Retinal pigment epithelial cell (primary cell): ENCODE measurements at regions not wholly inside any gene's neighbourhood (a gene's known extent, or its start where the extent isn't known, plus 50 kb on each side); places are given as distances from the start of the nearest gene placed in this dataset.

Source experiments
- DNase-seq: peaks from one replicate; pipeline ENCODE4 v3.0.0-alpha.2; 2010; ENCODE audit warnings: low read depth
- H3K4me3 ChIP-seq: 2 replicates; pipeline ENCODE4 v1.5.1; 2011; ENCODE audit warnings: mild to moderate bottlenecking, low read length, control low read depth, moderate library complexity
- TF ChIP-seq, protein P1 (sequence below): conservative IDR thresholded peaks from 2 replicates; pipeline ENCODE4 v1.5.1; 2011; ENCODE audit warnings: low read depth, low read length, control low read depth, inconsistent platforms

DNA sequence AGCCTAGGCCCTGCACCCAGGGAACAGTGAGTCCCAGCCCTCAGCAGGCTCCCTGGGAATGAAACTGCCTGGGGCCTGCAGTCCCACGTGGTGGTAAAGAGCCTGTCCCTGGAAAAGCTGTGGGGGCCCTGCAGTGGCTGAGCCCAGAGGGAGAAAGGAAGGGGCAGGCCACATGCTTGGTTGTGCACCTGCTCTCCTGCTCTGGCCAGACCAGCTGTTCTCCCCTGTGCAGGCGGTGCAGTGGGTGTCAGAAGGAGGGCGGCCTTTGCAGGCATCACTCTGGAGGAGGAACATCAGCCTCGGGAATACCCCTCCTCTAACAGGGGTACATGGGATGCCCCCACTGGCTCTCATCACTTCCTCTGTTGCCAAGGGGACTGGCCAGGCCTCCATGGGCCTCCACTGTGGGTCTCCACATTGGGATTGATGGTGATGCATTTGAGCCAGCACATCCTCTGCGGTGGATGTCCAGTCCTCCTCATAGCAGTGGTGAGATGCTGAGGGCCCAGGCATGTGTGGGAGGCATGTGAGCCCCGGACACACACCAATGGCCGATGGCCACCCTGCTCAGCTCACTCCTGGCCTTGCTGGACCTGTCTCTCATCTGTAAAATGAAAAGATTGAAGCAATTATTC lies 690.4 kb downstream of the BRD1 start:
- no peak for DNase-seq
- H3K4me3 ChIP-seq, result no peak overlapping the region
- TF ChIP-seq, protein P1, sequence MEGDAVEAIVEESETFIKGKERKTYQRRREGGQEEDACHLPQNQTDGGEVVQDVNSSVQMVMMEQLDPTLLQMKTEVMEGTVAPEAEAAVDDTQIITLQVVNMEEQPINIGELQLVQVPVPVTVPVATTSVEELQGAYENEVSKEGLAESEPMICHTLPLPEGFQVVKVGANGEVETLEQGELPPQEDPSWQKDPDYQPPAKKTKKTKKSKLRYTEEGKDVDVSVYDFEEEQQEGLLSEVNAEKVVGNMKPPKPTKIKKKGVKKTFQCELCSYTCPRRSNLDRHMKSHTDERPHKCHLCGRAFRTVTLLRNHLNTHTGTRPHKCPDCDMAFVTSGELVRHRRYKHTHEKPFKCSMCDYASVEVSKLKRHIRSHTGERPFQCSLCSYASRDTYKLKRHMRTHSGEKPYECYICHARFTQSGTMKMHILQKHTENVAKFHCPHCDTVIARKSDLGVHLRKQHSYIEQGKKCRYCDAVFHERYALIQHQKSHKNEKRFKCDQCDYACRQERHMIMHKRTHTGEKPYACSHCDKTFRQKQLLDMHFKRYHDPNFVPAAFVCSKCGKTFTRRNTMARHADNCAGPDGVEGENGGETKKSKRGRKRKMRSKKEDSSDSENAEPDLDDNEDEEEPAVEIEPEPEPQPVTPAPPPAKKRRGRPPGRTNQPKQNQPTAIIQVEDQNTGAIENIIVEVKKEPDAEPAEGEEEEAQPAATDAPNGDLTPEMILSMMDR, result no peak

DNA sequence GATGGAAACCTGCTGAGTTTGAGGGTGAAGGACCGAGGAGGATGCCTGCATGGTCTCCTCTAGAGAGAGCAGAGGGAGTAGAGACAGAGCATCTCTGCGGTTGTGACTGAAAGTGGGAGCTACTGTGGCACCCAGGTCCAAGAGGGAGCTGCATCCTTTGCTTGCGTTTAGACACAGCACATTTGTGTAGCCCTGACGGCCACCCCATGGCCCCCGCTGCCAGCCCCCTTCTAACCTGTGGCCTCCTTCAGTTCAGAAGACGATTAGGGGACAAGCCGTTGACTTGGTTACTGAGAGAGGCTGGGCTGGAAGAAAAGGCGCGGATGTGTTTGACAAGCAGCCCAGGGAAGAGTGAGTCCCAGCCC lies 690.9 kb downstream of the BRD1 start:
- TF ChIP-seq, protein P1, result no peak
- no peak for DNase-seq
- H3K4me3 ChIP-seq, result no peak overlapping the region

DNA sequence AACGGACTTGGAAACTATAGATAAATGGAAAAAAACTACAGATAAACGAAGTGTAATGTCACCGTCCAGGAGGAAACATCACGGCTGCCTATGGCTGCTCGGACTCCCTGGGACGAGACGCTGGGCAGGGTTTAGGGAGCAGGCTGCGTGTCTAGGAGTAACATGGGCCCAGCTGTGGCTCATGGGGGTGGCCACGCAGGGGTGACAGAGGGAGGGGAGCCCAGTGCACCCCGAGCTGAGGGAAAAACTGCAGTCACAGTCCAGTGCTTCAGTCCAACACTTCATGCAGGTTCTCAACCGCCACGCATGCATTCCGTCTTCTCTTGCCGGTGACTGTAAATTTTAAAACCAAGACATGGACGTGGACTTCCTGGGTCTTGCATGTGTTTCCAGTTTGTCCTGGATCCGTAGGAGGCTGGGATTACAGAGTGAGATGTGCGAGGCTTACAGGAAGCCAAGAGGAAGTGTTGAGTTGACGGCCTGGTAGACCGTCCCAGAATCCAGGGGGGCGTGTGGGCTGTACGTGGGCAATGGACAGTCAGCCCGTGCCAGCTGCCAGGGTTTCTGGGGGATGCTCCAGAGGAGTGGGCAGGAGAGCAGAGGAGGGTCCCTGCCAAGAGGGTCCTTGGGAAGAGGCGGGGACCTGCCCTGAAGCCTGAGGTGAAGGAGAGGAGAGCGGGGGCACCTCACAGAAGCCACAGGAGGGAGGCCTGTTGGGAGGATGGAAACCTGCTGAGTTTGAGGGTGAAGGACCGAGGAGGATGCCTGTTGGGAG lies 691.4 kb downstream of the BRD1 start:
- no peak for DNase-seq
- H3K4me3 ChIP-seq, result no peak overlapping the region
- TF ChIP-seq, protein P1, result no peak

DNA sequence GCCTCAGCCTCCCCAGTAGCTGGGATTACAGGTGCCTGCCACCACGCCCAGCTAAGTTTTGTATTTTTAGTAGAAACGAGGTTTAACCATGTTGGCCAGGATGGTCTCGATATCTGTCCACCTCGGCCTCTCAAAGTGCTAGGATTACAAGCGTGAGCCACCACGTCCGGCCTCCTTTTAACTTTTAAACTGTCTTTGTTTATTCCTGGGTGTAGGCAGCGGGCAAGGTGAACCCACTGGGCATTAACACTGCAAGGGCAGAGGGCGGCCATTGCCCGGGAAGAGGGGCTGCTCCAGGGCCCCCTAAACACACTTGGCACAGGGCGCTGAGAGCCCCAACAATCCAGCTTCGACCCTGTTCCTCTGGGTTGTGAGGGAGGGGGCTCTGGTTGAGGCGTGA lies 693.6 kb downstream of the BRD1 start:
- H3K4me3 ChIP-seq, result no peak overlapping the region
- TF ChIP-seq, protein P1, result no peak
- no peak for DNase-seq

DNA sequence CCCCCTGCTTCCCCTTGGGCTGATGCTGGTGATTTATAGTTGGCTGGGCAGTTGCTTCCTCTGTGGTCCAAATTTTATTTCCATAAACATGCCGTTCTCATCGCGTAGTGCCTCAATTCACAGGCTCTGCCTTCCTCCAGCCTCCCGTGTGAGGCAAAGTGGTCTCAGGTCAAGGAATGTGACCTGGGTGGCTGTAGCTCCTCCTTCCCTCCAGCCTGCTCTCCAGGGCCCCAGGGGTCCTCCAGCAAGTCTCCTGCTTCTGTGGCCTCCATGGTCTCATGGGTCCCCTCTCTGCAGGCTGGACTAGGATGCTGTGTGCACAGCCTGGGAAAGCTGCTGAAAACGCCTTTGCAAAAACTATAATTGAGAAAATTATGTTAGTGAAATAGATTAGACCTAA lies 694.1 kb downstream of the BRD1 start:
- TF ChIP-seq, protein P1, result no peak
- H3K4me3 ChIP-seq, result no peak overlapping the region
- DNase-seq, result no peak

DNA sequence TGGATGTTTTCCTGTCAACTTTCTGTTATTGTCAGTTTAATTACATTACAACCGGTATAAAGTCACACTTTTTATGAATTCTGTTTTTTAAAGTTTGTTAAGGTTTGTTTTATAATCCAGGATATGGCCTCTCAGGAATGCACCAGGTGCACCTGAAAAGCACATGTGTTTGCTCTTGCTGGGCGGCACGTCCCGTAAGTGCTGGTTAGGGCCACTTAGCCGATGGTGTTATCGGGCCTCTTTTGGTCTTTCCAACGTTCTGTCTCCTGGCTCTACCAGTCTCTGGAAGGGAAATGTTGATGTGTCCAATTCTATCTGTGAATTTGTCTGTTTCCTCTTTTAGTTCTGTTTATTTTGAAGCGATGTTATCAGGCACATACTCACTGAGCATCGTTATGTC lies 695.7 kb downstream of the BRD1 start:
- TF ChIP-seq, protein P1, result no peak
- H3K4me3 ChIP-seq, result no peak overlapping the region
- DNase-seq, result no peak

DNA sequence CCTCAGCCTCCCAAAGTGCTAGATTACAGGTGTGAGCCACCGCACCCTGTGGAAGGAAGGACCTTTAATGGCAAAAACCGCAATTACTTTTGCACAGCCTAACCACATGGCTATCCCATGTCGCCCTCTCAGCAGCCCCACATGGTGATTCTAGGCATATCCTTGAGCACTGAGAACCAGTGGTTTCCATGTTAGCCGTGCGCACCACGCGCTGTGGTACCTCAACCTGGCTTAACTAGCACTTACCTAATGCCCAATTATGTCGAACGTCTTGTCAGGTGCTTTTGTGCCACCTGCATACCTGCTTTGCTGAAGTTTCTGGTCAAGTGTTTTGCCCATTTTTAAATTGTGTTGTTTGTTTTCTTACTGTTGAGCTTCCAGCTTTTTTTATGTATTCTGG lies 697.9 kb downstream of the BRD1 start:
- TF ChIP-seq, protein P1, result no peak
- DNase-seq, result no peak
- no peak overlapping the region for H3K4me3 ChIP-seq
